ENCODE measurements at regions not wholly inside any gene's neighbourhood (a gene's known extent, or its start where the extent isn't known, plus 50 kb on each side); places are given as distances from the start of the nearest gene placed in this dataset.

DNA sequence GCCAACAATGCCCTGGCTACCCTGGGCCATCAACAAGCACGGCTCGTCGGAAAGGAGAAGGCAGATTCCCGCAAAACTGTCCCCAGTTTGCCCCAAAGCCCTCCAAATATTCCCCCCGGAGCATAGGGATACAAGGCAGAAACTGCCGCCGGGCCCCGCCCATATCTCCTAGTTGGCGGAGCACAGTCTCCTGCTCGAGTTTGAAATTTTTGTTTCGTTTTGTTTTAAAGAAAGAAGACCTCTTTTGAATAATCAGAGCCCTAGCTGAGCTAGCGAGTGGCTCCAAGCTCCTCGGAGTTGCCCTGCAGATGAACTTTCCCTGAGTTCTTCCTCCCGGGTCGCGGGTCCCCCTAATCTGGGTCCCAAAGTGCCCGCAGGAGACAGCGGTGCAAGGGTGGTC lies 138.1 kb upstream of the ZIC3 start:
- Histone ChIP-seq H3K27me3 (ENCODE audit: control insufficient read depth, insufficient read depth, low read length) (peaks cover 81% of the 10 kb centered on the region), H3K9me3 (ENCODE audit: control insufficient read depth, insufficient read depth, low read length) (no peaks in the 10 kb centered on the region), H3K4me3 (ENCODE audit: low read depth, low read length) (peak overlapping the region; percentile 72), H3K9ac (ENCODE audit: low read depth, low read length) (no peak overlapping the region), H3K27ac (ENCODE audit: low read depth, low read length) (peak overlapping the region; percentile 42), H3K36me3 (ENCODE audit: control insufficient read depth, insufficient read depth, low read length) (no peaks in the 10 kb centered on the region), H3K4me1 (ENCODE audit: control insufficient read depth, insufficient read depth, low read length) (peaks cover 67% of the 10 kb centered on the region)

DNA sequence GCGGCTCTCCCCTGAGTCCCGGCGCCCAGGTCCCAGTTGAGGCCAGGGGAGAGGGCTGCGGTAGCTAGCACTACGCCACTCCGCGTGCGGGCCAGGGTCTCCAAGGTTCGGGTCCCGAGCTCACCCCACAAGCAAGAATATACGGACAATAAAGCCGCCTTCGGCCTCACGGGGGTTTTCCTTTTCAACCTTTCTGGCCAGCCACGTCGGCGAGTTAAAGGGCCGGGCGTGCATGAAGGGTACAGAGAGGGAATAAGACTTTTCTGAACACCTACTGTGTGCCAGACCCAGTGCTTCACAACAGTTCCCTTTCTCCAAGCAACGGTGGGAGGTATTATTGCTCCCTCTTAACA lies 138.5 kb upstream of the ZIC3 start:
- Histone ChIP-seq H3K9me3 (ENCODE audit: control insufficient read depth, insufficient read depth, low read length) (no peaks in the 10 kb centered on the region), H3K9ac (ENCODE audit: low read depth, low read length) (no peak overlapping the region), H3K4me3 (ENCODE audit: low read depth, low read length) (peak overlapping the region; percentile 72), H3K27ac (ENCODE audit: low read depth, low read length) (peak overlapping the region; percentile 42), H3K4me1 (ENCODE audit: control insufficient read depth, insufficient read depth, low read length) (peaks cover 68% of the 10 kb centered on the region), H3K27me3 (ENCODE audit: control insufficient read depth, insufficient read depth, low read length) (peaks cover 85% of the 10 kb centered on the region), H3K36me3 (ENCODE audit: control insufficient read depth, insufficient read depth, low read length) (no peaks in the 10 kb centered on the region)

DNA sequence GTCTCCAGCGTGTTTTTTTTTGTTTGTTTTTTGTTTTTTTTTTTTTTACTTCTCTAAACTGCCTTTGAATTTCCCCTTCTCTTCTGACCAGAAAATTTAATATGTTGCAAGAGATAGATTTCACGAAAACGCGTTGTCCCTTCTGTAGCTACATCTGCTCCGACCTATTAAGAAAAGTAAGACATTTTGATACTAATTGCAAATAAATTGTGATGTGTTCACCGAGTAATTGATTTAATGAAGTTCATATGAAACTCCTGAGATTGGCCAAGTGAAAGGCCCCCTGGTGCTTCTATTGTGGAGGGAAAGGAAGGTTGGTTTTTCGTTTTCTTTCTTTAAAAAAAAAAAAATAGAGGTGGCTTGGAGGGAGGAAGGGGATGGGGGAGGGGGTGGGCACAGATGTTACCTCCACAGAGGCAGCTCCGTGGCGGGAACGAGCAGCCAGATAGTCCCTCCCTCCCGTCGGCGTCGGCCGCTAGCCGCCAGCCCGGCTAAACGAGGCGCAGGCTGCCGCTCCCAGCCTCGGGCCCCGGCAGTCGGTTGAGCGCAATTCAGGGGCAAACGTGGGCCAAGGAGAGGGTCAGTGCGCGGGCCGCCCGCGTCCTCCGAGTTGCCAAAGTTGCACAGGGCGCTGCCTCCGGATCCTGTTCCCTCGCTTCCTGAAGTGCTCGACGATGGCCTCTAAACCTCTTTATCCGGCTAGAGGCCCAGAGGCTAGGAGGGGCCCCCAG lies 139.1 kb upstream of the ZIC3 start:
- Histone ChIP-seq H3K4me3 (ENCODE audit: low read depth, low read length) (peak overlapping the region; percentile 72), H3K9me3 (ENCODE audit: control insufficient read depth, insufficient read depth, low read length) (no peaks in the 10 kb centered on the region), H3K36me3 (ENCODE audit: control insufficient read depth, insufficient read depth, low read length) (no peaks in the 10 kb centered on the region), H3K4me1 (ENCODE audit: control insufficient read depth, insufficient read depth, low read length) (peaks cover 64% of the 10 kb centered on the region), H3K27me3 (ENCODE audit: control insufficient read depth, insufficient read depth, low read length) (peaks cover 91% of the 10 kb centered on the region), H3K9ac (ENCODE audit: low read depth, low read length) (no peak overlapping the region), H3K27ac (ENCODE audit: low read depth, low read length) (peak overlapping the region; percentile 42)

DNA sequence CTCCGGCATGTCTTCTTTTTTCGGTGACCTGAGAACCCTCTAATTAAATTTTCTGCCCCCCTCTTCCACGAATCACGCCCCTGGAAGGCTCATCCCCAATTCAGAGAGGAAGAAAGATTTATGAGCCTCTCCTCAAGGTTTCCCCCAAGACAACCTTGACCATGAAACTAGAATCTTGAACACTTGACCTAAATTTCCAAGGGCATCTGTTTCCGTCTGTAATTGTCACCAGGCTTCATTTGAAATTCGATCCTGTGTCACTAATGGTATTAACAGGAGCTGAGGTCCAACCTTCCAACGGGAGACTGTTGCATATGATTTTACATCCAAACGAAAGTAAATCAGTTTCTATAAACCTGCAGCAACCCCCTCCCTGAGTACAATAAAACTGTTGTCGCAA lies 139.9 kb upstream of the ZIC3 start:
- H3K9me3 ChIP-seq (ENCODE audit: control insufficient read depth, insufficient read depth, low read length) = no peaks in the 10 kb centered on the region
- peak overlapping the region; percentile 61; the same call in 1 of the 2 replicates for H3K4me3 ChIP-seq (ENCODE audit: low read depth, low read length)
- peaks cover 96% of the 10 kb centered on the region for H3K27me3 ChIP-seq (ENCODE audit: control insufficient read depth, insufficient read depth, low read length)
- H3K36me3 ChIP-seq (ENCODE audit: control insufficient read depth, insufficient read depth, low read length) = no peaks in the 10 kb centered on the region
- peaks cover 55% of the 10 kb centered on the region for H3K4me1 ChIP-seq (ENCODE audit: control insufficient read depth, insufficient read depth, low read length)
- no peak overlapping the region for H3K27ac ChIP-seq (ENCODE audit: low read depth, low read length)
- H3K9ac ChIP-seq (ENCODE audit: low read depth, low read length) = no peak overlapping the region

DNA sequence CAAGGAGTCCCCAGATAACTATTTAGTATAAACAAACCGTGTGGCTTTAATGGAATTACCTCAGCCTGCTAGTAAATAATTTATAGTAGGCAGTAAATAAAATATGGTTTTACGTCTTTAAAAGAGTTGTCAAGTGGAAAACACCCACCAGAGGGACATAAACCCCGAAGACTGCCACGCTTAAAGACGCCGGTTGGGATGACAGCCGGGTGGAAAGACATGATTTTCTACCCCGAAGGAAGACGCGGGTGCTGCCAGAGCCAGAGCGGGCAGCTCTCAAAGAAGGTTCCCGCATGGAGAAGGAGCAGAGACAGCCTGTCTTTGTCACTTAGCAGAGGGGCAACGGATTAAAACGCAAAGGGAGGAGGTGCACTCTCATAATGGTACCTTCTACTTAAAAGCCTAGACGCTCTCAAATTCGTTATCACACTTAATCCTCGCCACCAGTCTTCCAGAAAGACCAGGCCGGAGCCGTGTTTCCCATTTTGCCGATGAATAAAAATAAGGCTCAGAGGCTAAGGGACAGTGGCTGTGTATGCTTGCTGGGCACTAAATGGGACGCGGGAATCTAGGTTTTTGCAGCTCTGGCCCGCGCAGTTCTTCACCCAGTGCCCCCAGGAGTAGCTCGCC lies 140.5 kb upstream of the ZIC3 start:
- no peaks in the 10 kb centered on the region for H3K36me3 ChIP-seq (ENCODE audit: control insufficient read depth, insufficient read depth, low read length)
- H3K9ac ChIP-seq (ENCODE audit: low read depth, low read length) = no peak overlapping the region
- peaks cover 97% of the 10 kb centered on the region for H3K27me3 ChIP-seq (ENCODE audit: control insufficient read depth, insufficient read depth, low read length)
- H3K9me3 ChIP-seq (ENCODE audit: control insufficient read depth, insufficient read depth, low read length) = no peaks in the 10 kb centered on the region
- H3K4me3 ChIP-seq (ENCODE audit: low read depth, low read length) = peak overlapping the region; percentile 61
- H3K4me1 ChIP-seq (ENCODE audit: control insufficient read depth, insufficient read depth, low read length) = peaks cover 51% of the 10 kb centered on the region
- H3K27ac ChIP-seq (ENCODE audit: low read depth, low read length) = no peak overlapping the region

DNA sequence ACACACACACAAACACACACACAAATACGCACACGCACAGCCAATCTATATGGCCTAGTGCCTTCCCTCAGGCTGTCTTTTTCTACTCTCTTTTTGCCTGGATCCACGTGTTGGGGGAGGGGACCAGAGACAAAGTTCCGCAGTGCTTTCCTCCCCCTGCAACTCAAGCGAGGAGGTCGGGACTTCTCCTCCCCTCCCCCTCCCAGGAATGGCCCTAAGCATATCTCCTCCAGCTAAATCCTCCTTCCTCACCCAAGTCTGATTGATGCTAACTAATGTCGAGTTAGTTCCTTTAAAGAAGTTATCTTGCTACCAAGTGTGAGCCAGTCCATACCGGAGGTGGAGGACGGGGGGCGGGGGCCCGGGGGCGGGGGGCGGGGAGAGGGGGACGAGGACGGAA lies 141.2 kb upstream of the ZIC3 start:
- H3K27me3 ChIP-seq (ENCODE audit: control insufficient read depth, insufficient read depth, low read length) = peaks cover 95% of the 10 kb centered on the region
- H3K4me1 ChIP-seq (ENCODE audit: control insufficient read depth, insufficient read depth, low read length) = peaks cover 51% of the 10 kb centered on the region
- 0 out of 2 replicates have a peak overlapping the region, but pooled peaks have one; percentile 11 for H3K9ac ChIP-seq (ENCODE audit: low read depth, low read length)
- peak overlapping the region; percentile 61 for H3K27ac ChIP-seq (ENCODE audit: low read depth, low read length)
- H3K36me3 ChIP-seq (ENCODE audit: control insufficient read depth, insufficient read depth, low read length) = no peaks in the 10 kb centered on the region
- peak overlapping the region; percentile 61 for H3K4me3 ChIP-seq (ENCODE audit: low read depth, low read length)
- no peaks in the 10 kb centered on the region for H3K9me3 ChIP-seq (ENCODE audit: control insufficient read depth, insufficient read depth, low read length)

DNA sequence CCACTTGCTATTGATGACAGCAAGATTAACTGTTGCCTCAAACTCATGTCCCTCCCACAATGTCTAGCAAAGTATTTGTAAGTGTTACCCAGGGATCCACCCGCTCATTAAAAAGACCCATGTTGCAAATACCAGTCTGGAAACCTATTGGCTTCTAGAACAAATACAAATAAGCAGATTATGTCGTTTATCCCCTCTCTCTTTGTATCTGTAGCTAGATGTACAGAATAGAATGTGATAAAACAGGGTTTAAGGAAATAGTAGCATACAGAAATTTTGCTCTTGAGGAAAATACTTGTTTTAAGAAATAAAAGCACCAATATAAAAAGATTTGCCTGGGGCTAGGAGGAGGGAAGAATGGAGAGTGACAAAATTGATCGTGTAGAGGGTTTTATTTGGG lies 142.7 kb upstream of the ZIC3 start:
- peaks cover 81% of the 10 kb centered on the region for H3K27me3 ChIP-seq (ENCODE audit: control insufficient read depth, insufficient read depth, low read length)

DNA sequence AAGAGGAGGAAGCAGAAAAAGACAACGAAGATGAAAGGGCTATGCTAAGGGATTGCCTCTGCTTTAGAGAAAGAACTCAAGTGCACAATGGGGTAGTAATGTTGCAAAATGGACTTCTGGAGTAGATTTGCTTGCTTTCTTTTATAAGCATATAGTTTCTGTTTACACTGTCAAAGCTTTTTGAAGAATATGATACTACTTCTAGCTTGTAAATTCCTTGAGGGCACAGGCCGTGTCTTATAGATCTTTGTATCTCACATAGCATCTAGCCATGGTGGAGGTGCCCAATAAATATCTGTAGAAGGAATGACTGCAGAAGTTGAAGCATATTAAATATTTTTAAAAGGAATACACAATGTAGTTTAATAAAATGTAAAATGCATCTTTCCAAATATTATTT lies 147.8 kb upstream of the ZIC3 start:
- Histone ChIP-seq H3K9ac (ENCODE audit: low read depth, low read length) (no peak overlapping the region), H3K4me1 (ENCODE audit: control insufficient read depth, insufficient read depth, low read length) (peaks cover 5% of the 10 kb centered on the region), H3K27me3 (ENCODE audit: control insufficient read depth, insufficient read depth, low read length) (peaks cover 31% of the 10 kb centered on the region), H3K36me3 (ENCODE audit: control insufficient read depth, insufficient read depth, low read length) (no peaks in the 10 kb centered on the region), H3K9me3 (ENCODE audit: control insufficient read depth, insufficient read depth, low read length) (no peaks in the 10 kb centered on the region), H3K27ac (ENCODE audit: low read depth, low read length) (no peak overlapping the region), H3K4me3 (ENCODE audit: low read depth, low read length) (no peak overlapping the region)

More for the DNA sequence above, 142.7 kb upstream of the ZIC3 start:
- Histone ChIP-seq H3K4me1 (ENCODE audit: control insufficient read depth, insufficient read depth, low read length) (peaks cover 43% of the 10 kb centered on the region), H3K27ac (ENCODE audit: low read depth, low read length) (no peak overlapping the region), H3K9ac (ENCODE audit: low read depth, low read length) (no peak overlapping the region), H3K4me3 (ENCODE audit: low read depth, low read length) (no peak overlapping the region), H3K36me3 (ENCODE audit: control insufficient read depth, insufficient read depth, low read length) (no peaks in the 10 kb centered on the region), H3K9me3 (ENCODE audit: control insufficient read depth, insufficient read depth, low read length) (no peaks in the 10 kb centered on the region)

DNA sequence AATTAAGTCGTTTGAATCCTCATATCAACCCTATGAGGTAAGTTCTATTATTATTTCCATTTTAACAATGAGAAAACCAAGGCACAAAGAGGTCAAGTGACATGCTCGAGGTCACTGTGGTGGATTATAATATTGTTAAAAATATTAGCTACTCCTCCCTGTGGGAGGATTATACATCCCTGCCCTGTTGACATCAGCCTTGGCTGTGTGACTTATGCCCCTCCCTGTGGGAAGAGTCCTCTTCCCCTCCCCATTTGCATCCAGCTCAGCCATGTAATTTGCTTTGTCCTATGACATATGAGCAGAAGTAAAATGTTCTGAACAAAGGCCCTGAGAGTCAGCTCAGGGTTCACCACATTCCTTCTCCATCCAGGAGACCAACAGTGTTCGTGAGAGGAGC lies 152.7 kb upstream of the ZIC3 start:
- no peaks in the 10 kb centered on the region for H3K9me3 ChIP-seq (ENCODE audit: control insufficient read depth, insufficient read depth, low read length)
- no peaks in the 10 kb centered on the region for H3K36me3 ChIP-seq (ENCODE audit: control insufficient read depth, insufficient read depth, low read length)
- no peak overlapping the region for H3K27ac ChIP-seq (ENCODE audit: low read depth, low read length)
- H3K4me1 ChIP-seq (ENCODE audit: control insufficient read depth, insufficient read depth, low read length) = no peaks in the 10 kb centered on the region
- peaks cover 3% of the 10 kb centered on the region; the same call in 1 of the 2 replicates for H3K27me3 ChIP-seq (ENCODE audit: control insufficient read depth, insufficient read depth, low read length)
- no peak overlapping the region for H3K9ac ChIP-seq (ENCODE audit: low read depth, low read length)
- H3K4me3 ChIP-seq (ENCODE audit: low read depth, low read length) = no peak overlapping the region

DNA sequence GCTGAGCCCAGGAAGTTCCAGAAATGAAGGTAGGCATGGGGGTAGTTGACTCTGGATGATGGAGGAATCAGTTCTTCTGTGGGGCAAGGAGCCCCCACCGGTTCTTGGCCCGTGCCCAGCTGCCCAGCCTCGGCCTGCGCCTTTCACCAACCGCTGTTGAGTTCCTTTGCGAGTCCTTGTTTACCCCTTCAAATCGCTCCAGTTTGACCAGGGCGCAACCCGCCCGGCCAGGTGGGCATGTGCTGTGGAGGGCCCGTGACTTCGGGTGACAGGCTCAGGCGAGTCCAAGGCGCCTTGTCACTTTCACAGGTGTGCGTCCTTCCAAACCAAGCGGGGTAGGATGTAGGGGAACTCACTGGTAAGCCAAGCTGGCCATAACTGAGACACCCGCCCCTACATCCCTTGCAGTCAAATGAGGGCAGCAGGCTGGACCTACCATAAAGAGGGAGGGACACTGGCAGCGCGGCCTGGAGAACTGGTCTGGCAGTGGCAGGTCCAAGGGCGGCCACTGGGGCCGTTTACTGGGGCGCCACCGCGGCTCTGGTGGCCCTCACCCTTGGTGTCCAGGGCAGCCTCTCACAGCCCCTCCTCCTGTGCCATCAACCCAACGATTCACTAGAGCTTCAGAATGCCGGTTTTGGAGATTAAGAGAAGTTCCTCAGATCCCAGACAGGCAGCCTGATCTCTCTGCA lies 160.3 kb upstream of the ZIC3 start:
- H3K9me3 ChIP-seq (ENCODE audit: control insufficient read depth, insufficient read depth, low read length) = no peaks in the 10 kb centered on the region
- H3K36me3 ChIP-seq (ENCODE audit: control insufficient read depth, insufficient read depth, low read length) = no peaks in the 10 kb centered on the region
- no peak overlapping the region for H3K9ac ChIP-seq (ENCODE audit: low read depth, low read length)
- no peak overlapping the region for H3K4me3 ChIP-seq (ENCODE audit: low read depth, low read length)
- no peak overlapping the region for H3K27ac ChIP-seq (ENCODE audit: low read depth, low read length)
- no peaks in the 10 kb centered on the region for H3K27me3 ChIP-seq (ENCODE audit: control insufficient read depth, insufficient read depth, low read length)
- H3K4me1 ChIP-seq (ENCODE audit: control insufficient read depth, insufficient read depth, low read length) = no peaks in the 10 kb centered on the region

DNA sequence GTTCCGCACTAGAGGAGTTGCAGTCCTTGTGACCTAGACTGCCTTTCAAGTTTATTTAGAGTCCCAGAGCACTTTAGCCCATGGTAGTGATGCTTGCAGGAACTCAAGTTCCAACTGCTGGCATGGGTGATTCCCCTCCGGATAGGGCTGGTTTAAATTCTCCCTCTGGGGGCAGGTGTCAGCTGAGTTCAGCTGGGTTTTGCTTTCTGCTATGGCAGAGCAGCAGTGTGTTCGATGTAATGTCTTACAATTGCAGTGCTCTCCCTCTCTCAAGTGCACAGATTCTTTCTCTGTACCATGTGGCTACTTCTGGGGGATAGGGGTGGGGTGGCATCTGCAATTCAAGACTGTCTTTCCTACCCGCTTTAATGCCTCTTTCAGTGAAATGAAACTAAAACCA lies 164.8 kb upstream of the ZIC3 start:
- Histone ChIP-seq H3K27ac (ENCODE audit: low read depth, low read length) (no peak overlapping the region), H3K4me1 (ENCODE audit: control insufficient read depth, insufficient read depth, low read length) (no peaks in the 10 kb centered on the region), H3K9ac (ENCODE audit: low read depth, low read length) (no peak overlapping the region), H3K4me3 (ENCODE audit: low read depth, low read length) (no peak overlapping the region), H3K9me3 (ENCODE audit: control insufficient read depth, insufficient read depth, low read length) (no peaks in the 10 kb centered on the region), H3K36me3 (ENCODE audit: control insufficient read depth, insufficient read depth, low read length) (no peaks in the 10 kb centered on the region), H3K27me3 (ENCODE audit: control insufficient read depth, insufficient read depth, low read length) (no peaks in the 10 kb centered on the region)
